Adrenal gland (tissue), 5 donors: ENCODE measurements at regions not wholly inside any gene's neighbourhood (a gene's known extent, or its start where the extent isn't known, plus 50 kb on each side); places are given as distances from the start of the nearest gene placed in this dataset.

ENCODE experiments used
- CTCF ChIP-seq, 6 experiments: fragments of 450-650 bp in 4 of 6; fragments of 200-600 bp in 2 of 6; sonication (generic) in 1 of 6; IDR thresholded peaks; 1 replicate in 5 of 6; 2 replicates in 1 of 6; pipeline versions ENCODE4 v1.5.1 to v1.8.0; 2016 to 2021; ENCODE audit warnings: antibody characterized with exemption in 6 of 6, mild to moderate bottlenecking in 2 of 6, moderate library complexity in 1 of 6
- POLR2A ChIP-seq, 2 donors: fragments of 450-650 bp; IDR thresholded peaks; one replicate each; pipeline ENCODE4 v1.6.1; 2017; ENCODE audit warnings: antibody characterized with exemption in 2 of 2, mild to moderate bottlenecking in 2 of 2, moderate library complexity in 1 of 2
- donor health status: DM: no; HTN: no; CAD: no.

- no peak for TF ChIP-seq POLR2A (IDR thresholded peaks at IDR 0.05)
- TF ChIP-seq CTCF (IDR thresholded peaks at IDR 0.05) = no peak
Observed at GRCh38 chr6:100209323-100210136, 215.5 kb upstream of the MCHR2 start.
